ENCODE measurements at regions not wholly inside any gene's neighbourhood (a gene's known extent, or its start where the extent isn't known, plus 50 kb on each side); places are given as distances from the start of the nearest gene placed in this dataset.

- H3K27ac ChIP-seq (ENCODE audit: low read length): no peak overlapping the region
- no peak overlapping the region for H3K4me3 ChIP-seq (ENCODE audit: low read length)
- H3K9me3 ChIP-seq (ENCODE audit: insufficient read depth, low read depth, low read length): no peaks in the 10 kb centered on the region
- H3K4me1 ChIP-seq (ENCODE audit: insufficient read depth, low read length): no peaks in the 10 kb centered on the region
- H3K36me3 ChIP-seq (ENCODE audit: insufficient read depth, low read depth, low read length): no peaks in the 10 kb centered on the region
- no peak overlapping the region for H3K9ac ChIP-seq (ENCODE audit: low read depth, low read length)
- H3K27me3 ChIP-seq (ENCODE audit: insufficient read depth, low read length): no peaks in the 10 kb centered on the region
These were observed 100.8 kb upstream of the WASF3 start for GRCh38 chr13:26456650-26457049.

- Histone ChIP-seq H3K36me3 (ENCODE audit: insufficient read depth, low read depth, low read length) (no peaks in the 10 kb centered on the region), H3K4me1 (ENCODE audit: insufficient read depth, low read length) (no peaks in the 10 kb centered on the region), H3K9me3 (ENCODE audit: insufficient read depth, low read depth, low read length) (no peaks in the 10 kb centered on the region), H3K27me3 (ENCODE audit: insufficient read depth, low read length) (no peaks in the 10 kb centered on the region), H3K9ac (ENCODE audit: low read depth, low read length) (no peak overlapping the region), H3K27ac (ENCODE audit: low read length) (no peak overlapping the region), H3K4me3 (ENCODE audit: low read length) (no peak overlapping the region)
These were observed 100.3 kb upstream of the WASF3 start for GRCh38 chr13:26457212-26457611.

- no peaks in the 10 kb centered on the region for H3K4me1 ChIP-seq (ENCODE audit: insufficient read depth, low read length)
- H3K27ac ChIP-seq (ENCODE audit: low read length): no peak overlapping the region
- H3K4me3 ChIP-seq (ENCODE audit: low read length): no peak overlapping the region
- no peaks in the 10 kb centered on the region for H3K27me3 ChIP-seq (ENCODE audit: insufficient read depth, low read length)
- H3K9me3 ChIP-seq (ENCODE audit: insufficient read depth, low read depth, low read length): no peaks in the 10 kb centered on the region
- no peaks in the 10 kb centered on the region for H3K36me3 ChIP-seq (ENCODE audit: insufficient read depth, low read depth, low read length)
- no peak overlapping the region for H3K9ac ChIP-seq (ENCODE audit: low read depth, low read length)
These were observed 99.2 kb upstream of the WASF3 start for GRCh38 chr13:26458196-26458749.

GRCh38 chr13:26459276-26460131, 98.0 kb upstream of the WASF3 start:
- Histone ChIP-seq H3K4me3 (ENCODE audit: low read length) (no peak overlapping the region), H3K27me3 (ENCODE audit: insufficient read depth, low read length) (no peaks in the 10 kb centered on the region), H3K36me3 (ENCODE audit: insufficient read depth, low read depth, low read length) (no peaks in the 10 kb centered on the region), H3K9ac (ENCODE audit: low read depth, low read length) (no peak overlapping the region), H3K27ac (ENCODE audit: low read length) (no peak overlapping the region), H3K4me1 (ENCODE audit: insufficient read depth, low read length) (no peaks in the 10 kb centered on the region), H3K9me3 (ENCODE audit: insufficient read depth, low read depth, low read length) (no peaks in the 10 kb centered on the region)

- Histone ChIP-seq H3K9ac (ENCODE audit: low read depth, low read length) (no peak overlapping the region), H3K4me1 (ENCODE audit: insufficient read depth, low read length) (no peaks in the 10 kb centered on the region), H3K4me3 (ENCODE audit: low read length) (no peak overlapping the region), H3K27ac (ENCODE audit: low read length) (no peak overlapping the region), H3K27me3 (ENCODE audit: insufficient read depth, low read length) (no peaks in the 10 kb centered on the region), H3K9me3 (ENCODE audit: insufficient read depth, low read depth, low read length) (no peaks in the 10 kb centered on the region), H3K36me3 (ENCODE audit: insufficient read depth, low read depth, low read length) (no peaks in the 10 kb centered on the region)
These were observed 96.8 kb upstream of the WASF3 start for GRCh38 chr13:26460648-26461047.

GRCh38 chr13:26463296-26463695, 94.2 kb upstream of the WASF3 start:
- no peaks in the 10 kb centered on the region for H3K4me1 ChIP-seq (ENCODE audit: insufficient read depth, low read length)
- H3K27me3 ChIP-seq (ENCODE audit: insufficient read depth, low read length): no peaks in the 10 kb centered on the region
- no peak overlapping the region for H3K27ac ChIP-seq (ENCODE audit: low read length)
- H3K36me3 ChIP-seq (ENCODE audit: insufficient read depth, low read depth, low read length): no peaks in the 10 kb centered on the region
- H3K4me3 ChIP-seq (ENCODE audit: low read length): no peak overlapping the region
- no peak overlapping the region for H3K9ac ChIP-seq (ENCODE audit: low read depth, low read length)
- H3K9me3 ChIP-seq (ENCODE audit: insufficient read depth, low read depth, low read length): no peaks in the 10 kb centered on the region

GRCh38 chr13:26463848-26464247, 93.6 kb upstream of the WASF3 start:
- no peaks in the 10 kb centered on the region for H3K9me3 ChIP-seq (ENCODE audit: insufficient read depth, low read depth, low read length)
- H3K27ac ChIP-seq (ENCODE audit: low read length): no peak overlapping the region
- H3K27me3 ChIP-seq (ENCODE audit: insufficient read depth, low read length): no peaks in the 10 kb centered on the region
- H3K4me3 ChIP-seq (ENCODE audit: low read length): no peak overlapping the region
- H3K9ac ChIP-seq (ENCODE audit: low read depth, low read length): no peak overlapping the region
- H3K4me1 ChIP-seq (ENCODE audit: insufficient read depth, low read length): no peaks in the 10 kb centered on the region
- H3K36me3 ChIP-seq (ENCODE audit: insufficient read depth, low read depth, low read length): no peaks in the 10 kb centered on the region

GRCh38 chr13:26465514-26465913, 92.0 kb upstream of the WASF3 start:
- Histone ChIP-seq H3K36me3 (ENCODE audit: insufficient read depth, low read depth, low read length) (no peaks in the 10 kb centered on the region), H3K27me3 (ENCODE audit: insufficient read depth, low read length) (no peaks in the 10 kb centered on the region), H3K4me1 (ENCODE audit: insufficient read depth, low read length) (no peaks in the 10 kb centered on the region), H3K9ac (ENCODE audit: low read depth, low read length) (no peak overlapping the region), H3K9me3 (ENCODE audit: insufficient read depth, low read depth, low read length) (no peaks in the 10 kb centered on the region), H3K27ac (ENCODE audit: low read length) (no peak overlapping the region), H3K4me3 (ENCODE audit: low read length) (no peak overlapping the region)

GRCh38 chr13:26465954-26466353, 91.5 kb upstream of the WASF3 start:
- H3K36me3 ChIP-seq (ENCODE audit: insufficient read depth, low read depth, low read length): no peaks in the 10 kb centered on the region
- no peaks in the 10 kb centered on the region for H3K9me3 ChIP-seq (ENCODE audit: insufficient read depth, low read depth, low read length)
- H3K4me1 ChIP-seq (ENCODE audit: insufficient read depth, low read length): no peaks in the 10 kb centered on the region
- no peak overlapping the region for H3K4me3 ChIP-seq (ENCODE audit: low read length)
- H3K27ac ChIP-seq (ENCODE audit: low read length): no peak overlapping the region
- H3K27me3 ChIP-seq (ENCODE audit: insufficient read depth, low read length): no peaks in the 10 kb centered on the region
- no peak overlapping the region for H3K9ac ChIP-seq (ENCODE audit: low read depth, low read length)

- Histone ChIP-seq H3K36me3 (ENCODE audit: insufficient read depth, low read depth, low read length) (no peaks in the 10 kb centered on the region), H3K4me3 (ENCODE audit: low read length) (no peak overlapping the region), H3K9me3 (ENCODE audit: insufficient read depth, low read depth, low read length) (no peaks in the 10 kb centered on the region), H3K27me3 (ENCODE audit: insufficient read depth, low read length) (no peaks in the 10 kb centered on the region), H3K4me1 (ENCODE audit: insufficient read depth, low read length) (no peaks in the 10 kb centered on the region), H3K27ac (ENCODE audit: low read length) (no peak overlapping the region), H3K9ac (ENCODE audit: low read depth, low read length) (no peak overlapping the region)
These were observed 89.2 kb upstream of the WASF3 start for GRCh38 chr13:26468265-26468801.

GRCh38 chr13:26469602-26470001, 87.9 kb upstream of the WASF3 start:
- Histone ChIP-seq H3K27ac (ENCODE audit: low read length) (no peak overlapping the region), H3K4me1 (ENCODE audit: insufficient read depth, low read length) (no peaks in the 10 kb centered on the region; the same call in 1 of the 2 replicates), H3K27me3 (ENCODE audit: insufficient read depth, low read length) (no peaks in the 10 kb centered on the region), H3K9ac (ENCODE audit: low read depth, low read length) (no peak overlapping the region), H3K9me3 (ENCODE audit: insufficient read depth, low read depth, low read length) (no peaks in the 10 kb centered on the region), H3K4me3 (ENCODE audit: low read length) (no peak overlapping the region), H3K36me3 (ENCODE audit: insufficient read depth, low read depth, low read length) (no peaks in the 10 kb centered on the region)

- peaks cover 7% of the 10 kb centered on the region; the same call in 1 of the 2 replicates for H3K4me1 ChIP-seq (ENCODE audit: insufficient read depth, low read length)
- no peaks in the 10 kb centered on the region for H3K9me3 ChIP-seq (ENCODE audit: insufficient read depth, low read depth, low read length)
- H3K27me3 ChIP-seq (ENCODE audit: insufficient read depth, low read length): no peaks in the 10 kb centered on the region
- no peaks in the 10 kb centered on the region for H3K36me3 ChIP-seq (ENCODE audit: insufficient read depth, low read depth, low read length)
- H3K4me3 ChIP-seq (ENCODE audit: low read length): no peak overlapping the region
- H3K9ac ChIP-seq (ENCODE audit: low read depth, low read length): no peak overlapping the region
- H3K27ac ChIP-seq (ENCODE audit: low read length): no peak overlapping the region
These were observed 85.7 kb upstream of the WASF3 start for GRCh38 chr13:26471807-26472206.
